Activated T-cell treated with anti-CD3 and anti-CD28 coated beads, Interleukin-2, amount 50 U/mL, for 72 hours (primary cell): ENCODE measurements at regions not wholly inside any gene's neighbourhood (a gene's known extent, or its start where the extent isn't known, plus 50 kb on each side); places are given as distances from the start of the nearest gene placed in this dataset.

Experiments
- ATAC-seq, 2 donors: fragments of 150-1000 bp; cut with Tn5 transposase; replicated peaks in 1 of 2; 2 replicates each; pipeline ENCODE4 v1.10.0; 2021; ENCODE audit warnings: moderate library complexity in 2 of 2, mild to moderate bottlenecking in 1 of 2
- DNase-seq, 2 donors: peaks; one replicate each; pipeline ENCODE4 v3.0.0; 2021 to 2022; ENCODE audit warnings: mixed read lengths in 1 of 2
- H3K27ac Mint-ChIP-seq: one replicate; pipeline ENCODE4 v1.8.0; 2022; ENCODE audit warnings: mild to moderate bottlenecking, moderate library complexity, mixed read lengths
- H3K27me3 Mint-ChIP-seq: one replicate; pipeline ENCODE4 v1.8.0; 2022; ENCODE audit warnings: low read depth, mixed read lengths
- H3K36me3 Mint-ChIP-seq, 2 donors: one replicate each; pipeline ENCODE4 v1.8.0; 2022; ENCODE audit warnings: mixed read lengths in 2 of 2, mild to moderate bottlenecking in 1 of 2; ENCODE audit not compliant: insufficient read depth in 2 of 2
- H3K4me1 Mint-ChIP-seq: one replicate; pipeline ENCODE4 v1.8.0; 2022; ENCODE audit warnings: low read depth, mixed read lengths
- H3K4me3 Mint-ChIP-seq, 2 donors: one replicate each; pipeline ENCODE4 v1.8.0; 2022; ENCODE audit warnings: mild to moderate bottlenecking in 2 of 2, mixed read lengths in 2 of 2, moderate library complexity in 2 of 2
- H3K9me3 Mint-ChIP-seq, 2 donors: one replicate each; pipeline ENCODE4 v1.8.0; 2022; ENCODE audit warnings: mixed read lengths in 2 of 2

DNA sequence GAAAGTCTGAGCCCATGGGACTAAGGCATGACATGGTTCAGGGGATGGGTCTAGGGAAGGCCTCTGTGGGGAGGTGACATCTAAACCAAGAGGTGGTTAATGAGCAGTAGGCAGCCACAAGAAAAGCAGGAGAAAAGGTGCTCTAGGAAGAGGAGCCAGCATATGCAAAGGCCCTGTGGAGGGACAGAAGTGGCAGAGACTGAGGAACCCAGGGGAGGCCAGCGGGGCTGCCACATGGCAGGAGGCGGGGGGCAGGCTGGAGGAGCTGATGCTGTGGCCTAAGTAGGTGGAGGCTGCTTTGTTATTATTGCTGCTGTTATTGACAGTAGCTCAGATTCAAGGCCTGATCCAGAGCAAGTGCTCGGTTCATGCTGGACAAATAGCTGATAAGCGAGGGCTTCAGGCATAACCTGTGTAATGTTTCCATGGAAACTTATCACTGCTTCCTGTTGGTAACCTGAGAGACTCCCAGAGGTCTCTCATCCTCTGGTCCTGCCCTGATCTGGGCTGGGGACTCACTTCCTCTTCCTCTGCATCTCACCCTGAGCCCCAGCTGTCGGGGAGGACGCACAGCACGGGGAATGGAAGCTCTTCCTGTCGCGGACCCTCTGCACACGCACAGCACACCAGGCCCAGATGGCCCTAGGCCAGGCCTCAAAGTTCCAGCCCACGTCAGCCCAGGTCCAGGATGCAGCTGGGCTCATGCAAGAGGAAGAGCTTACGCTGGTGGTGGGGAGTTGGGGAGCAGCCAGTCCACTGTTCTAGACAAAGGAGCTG is 75.2 kb upstream of the TP53I11 start:
- DNase-seq (no peak), ATAC-seq (peak; percentile 32 to 41)
- no peaks in the 10 kb centered on the region for H3K27me3 Mint-ChIP-seq
- peaks cover 6% of the 10 kb centered on the region for H3K4me1 Mint-ChIP-seq
- H3K9me3 Mint-ChIP-seq: no peaks in the 10 kb centered on the region
- no peak overlapping the region for H3K4me3 Mint-ChIP-seq
- H3K36me3 Mint-ChIP-seq: no peaks in the 10 kb centered on the region
- H3K27ac Mint-ChIP-seq: no peak overlapping the region

DNA sequence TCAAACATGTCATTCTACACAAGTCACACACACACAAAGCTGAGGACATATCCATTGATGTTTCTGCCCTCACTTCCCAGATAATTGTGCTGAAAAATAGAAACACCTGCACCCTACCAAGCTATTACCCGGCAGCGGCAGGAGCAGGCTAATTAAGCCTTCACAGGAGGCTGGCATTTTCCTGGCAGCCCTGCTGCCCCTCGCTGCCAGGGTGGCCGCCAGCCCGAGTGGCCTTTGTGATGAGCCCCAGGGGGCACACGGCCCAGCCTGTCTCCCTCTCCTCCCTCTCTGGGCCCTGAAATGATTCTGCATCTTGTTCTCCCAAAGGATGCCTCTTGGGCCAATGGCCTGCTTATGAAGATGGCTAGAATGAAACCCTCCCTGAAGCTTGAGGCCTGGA is 76.2 kb upstream of the TP53I11 start:
- Mint-ChIP-seq H3K4me1 (peaks cover 6% of the 10 kb centered on the region), H3K27ac (no peak overlapping the region), H3K36me3 (no peaks in the 10 kb centered on the region), H3K27me3 (no peaks in the 10 kb centered on the region), H3K4me3 (no peak overlapping the region), H3K9me3 (no peaks in the 10 kb centered on the region)
- ATAC-seq (no peak), DNase-seq (no peak)

DNA sequence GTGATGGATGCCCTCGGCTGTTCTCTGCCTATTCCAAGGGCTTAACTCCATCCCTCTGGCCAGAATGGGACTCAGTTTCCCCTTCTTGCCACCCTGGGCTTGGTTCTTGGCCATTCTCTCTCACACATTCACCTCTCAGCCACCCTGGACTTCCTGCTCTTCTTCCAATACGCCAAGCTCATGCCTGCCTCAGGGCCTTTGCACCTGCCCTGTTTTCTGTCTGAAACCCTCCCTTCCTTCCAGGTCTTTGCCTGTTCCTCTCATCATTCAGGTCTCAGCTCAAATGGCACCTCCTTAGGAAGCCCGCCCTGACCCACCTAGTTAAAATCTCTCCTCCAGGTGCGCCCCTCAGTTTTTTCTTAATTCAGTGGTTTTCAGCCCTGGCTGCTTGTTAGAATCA is 76.6 kb upstream of the TP53I11 start:
- no peaks in the 10 kb centered on the region for H3K9me3 Mint-ChIP-seq
- ATAC-seq (no peak), DNase-seq (no peak)
- no peaks in the 10 kb centered on the region for H3K36me3 Mint-ChIP-seq
- no peak overlapping the region for H3K4me3 Mint-ChIP-seq
- H3K27me3 Mint-ChIP-seq: no peaks in the 10 kb centered on the region
- H3K27ac Mint-ChIP-seq: no peak overlapping the region
- H3K4me1 Mint-ChIP-seq: peaks cover 6% of the 10 kb centered on the region

DNA sequence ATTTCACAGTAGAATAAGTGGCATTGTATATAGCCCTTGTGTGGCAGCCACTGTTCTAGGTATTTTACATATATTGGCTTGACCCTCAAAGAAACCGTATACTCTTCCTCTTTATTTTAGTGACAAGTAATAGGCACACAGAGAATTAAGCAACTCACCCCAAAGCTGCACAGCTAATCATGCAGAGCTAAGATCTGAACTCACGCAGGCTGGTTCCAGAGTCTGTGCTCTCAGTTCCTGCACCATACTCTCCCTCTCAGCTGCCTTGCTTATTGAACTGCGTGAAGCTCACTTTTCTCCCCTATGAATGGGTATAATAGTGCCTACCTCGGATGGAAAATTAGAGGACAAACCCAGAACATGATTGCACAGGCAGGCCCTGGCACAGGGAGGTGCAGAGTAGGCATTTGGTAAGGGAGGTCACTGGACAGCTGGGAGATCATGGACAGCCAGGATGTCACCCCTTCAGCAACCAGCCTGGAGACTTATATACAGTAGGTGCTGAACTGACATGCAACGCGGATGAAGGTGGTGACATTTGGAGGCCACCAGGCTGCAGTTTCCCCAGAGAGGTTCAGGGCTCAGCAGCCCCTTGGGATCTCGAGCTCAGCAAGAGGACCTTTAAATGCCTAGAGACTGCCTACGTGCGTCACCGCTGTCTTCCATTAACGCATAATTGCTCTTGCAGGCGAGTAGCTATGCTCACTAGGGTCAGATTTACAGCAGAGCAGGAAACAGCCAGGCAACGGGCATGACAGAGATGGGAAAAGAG is 78.4 kb upstream of the TP53I11 start:
- Mint-ChIP-seq H3K36me3 (no peaks in the 10 kb centered on the region), H3K27ac (no peak overlapping the region), H3K9me3 (no peaks in the 10 kb centered on the region), H3K27me3 (no peaks in the 10 kb centered on the region), H3K4me3 (no peak overlapping the region), H3K4me1 (peaks cover 6% of the 10 kb centered on the region)
- no peak for ATAC-seq
- DNase-seq: no peak

DNA sequence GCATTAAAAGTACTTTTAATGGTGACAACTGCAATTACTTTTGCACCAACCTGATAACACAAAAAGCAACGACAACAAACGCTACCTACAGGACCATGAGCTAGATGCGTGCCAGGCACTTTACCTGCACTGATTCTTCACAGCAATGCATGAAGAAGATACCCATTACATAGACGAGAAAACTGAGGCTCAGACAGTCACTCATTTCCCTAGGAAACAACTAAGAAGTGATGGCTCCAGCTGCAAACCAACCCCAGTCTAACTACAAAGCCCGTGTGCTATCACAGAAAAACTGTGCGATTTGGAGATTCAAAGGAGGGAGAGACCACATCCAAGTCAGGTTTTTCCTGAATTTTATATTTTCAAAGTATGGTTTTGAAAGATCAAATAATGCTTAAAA is 80.1 kb upstream of the TP53I11 start:
- Mint-ChIP-seq H3K4me3 (no peak overlapping the region), H3K36me3 (no peaks in the 10 kb centered on the region), H3K9me3 (no peaks in the 10 kb centered on the region), H3K4me1 (no peaks in the 10 kb centered on the region), H3K27ac (no peak overlapping the region), H3K27me3 (no peaks in the 10 kb centered on the region)
- ATAC-seq: no peak
- no peak for DNase-seq

DNA sequence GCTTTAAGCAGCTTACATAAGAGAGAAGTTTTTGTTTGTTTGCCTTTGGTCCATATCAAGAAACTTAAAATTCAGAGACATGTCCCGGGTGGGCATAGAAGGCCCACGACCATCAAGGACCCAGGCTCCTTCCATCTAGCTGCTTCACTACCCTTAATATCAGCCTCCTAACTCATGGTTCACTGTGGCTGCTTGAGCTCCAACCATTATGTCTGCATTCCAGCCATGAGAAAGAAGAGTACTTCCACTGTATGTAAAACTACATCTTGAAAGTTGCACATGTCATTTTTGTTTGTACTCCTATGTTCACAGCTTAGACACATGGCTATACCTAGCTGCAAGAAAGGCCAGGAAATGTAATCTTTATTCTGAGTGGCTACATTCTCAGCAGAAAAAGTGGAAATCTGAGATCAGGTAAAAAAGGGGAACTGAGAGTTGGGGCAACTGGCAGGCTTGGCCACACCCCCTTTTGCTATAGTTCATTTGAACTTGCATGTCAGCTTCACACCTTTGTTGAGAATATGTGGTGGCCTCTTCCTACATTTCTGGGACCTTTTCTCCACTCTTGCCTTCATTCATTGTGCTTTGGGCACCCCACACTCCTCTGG is 81.3 kb upstream of the TP53I11 start:
- ATAC-seq (no peak), DNase-seq (no peak)
- no peaks in the 10 kb centered on the region for H3K36me3 Mint-ChIP-seq
- H3K27me3 Mint-ChIP-seq: no peaks in the 10 kb centered on the region
- H3K27ac Mint-ChIP-seq: no peak overlapping the region
- H3K4me3 Mint-ChIP-seq: no peak overlapping the region
- H3K4me1 Mint-ChIP-seq: no peaks in the 10 kb centered on the region
- H3K9me3 Mint-ChIP-seq: no peaks in the 10 kb centered on the region

DNA sequence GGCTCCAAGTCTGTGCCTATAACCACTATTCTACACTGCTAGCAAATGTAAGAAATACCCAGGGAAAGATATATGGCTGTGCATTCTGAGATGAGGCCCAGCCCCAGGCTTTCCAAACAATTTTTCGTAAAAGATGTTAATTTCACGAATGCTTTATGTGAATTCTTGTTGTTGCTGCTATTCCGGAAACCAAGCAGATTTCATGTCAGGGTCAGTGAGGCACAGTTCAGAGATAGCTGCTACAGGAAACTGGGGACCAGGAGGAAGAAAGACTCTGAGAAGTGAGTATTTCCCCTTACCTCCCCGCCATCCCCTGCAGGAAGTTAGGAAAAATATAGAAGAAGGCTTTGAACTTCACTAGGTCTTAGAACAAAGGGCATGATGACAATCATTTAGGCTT is 84.7 kb upstream of the TP53I11 start:
- Mint-ChIP-seq H3K4me1 (no peaks in the 10 kb centered on the region), H3K36me3 (peaks cover 3 to 4% of the 10 kb centered on the region in 2 donors), H3K27ac (no peak overlapping the region), H3K27me3 (no peaks in the 10 kb centered on the region), H3K4me3 (no peak overlapping the region), H3K9me3 (peaks cover 5 to 6% of the 10 kb centered on the region in 2 donors)
- ATAC-seq (no peak), DNase-seq (no peak)

DNA sequence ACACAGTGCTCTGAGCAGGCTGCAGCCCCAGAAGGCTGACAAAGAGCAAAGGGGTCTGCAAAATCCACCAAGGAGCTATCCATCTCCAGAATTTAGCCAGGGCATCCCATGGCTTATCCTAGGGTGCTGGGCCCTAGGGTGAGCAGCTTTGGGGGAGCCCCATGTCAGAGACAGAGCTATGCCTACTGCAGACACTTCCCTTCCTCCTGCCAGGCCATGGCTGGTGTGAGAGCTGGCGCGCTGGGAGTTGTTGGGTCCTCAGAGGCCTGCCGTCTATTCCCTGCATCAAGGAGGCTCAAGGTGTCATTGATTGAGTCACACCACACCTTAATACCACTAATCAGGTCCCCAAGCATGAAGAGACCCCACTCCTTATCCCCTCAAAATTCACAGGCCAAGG is 85.3 kb upstream of the TP53I11 start:
- Mint-ChIP-seq H3K27me3 (no peaks in the 10 kb centered on the region), H3K9me3 (peaks cover 5 to 6% of the 10 kb centered on the region in 2 donors), H3K36me3 (peaks cover 3 to 4% of the 10 kb centered on the region in 2 donors), H3K4me1 (no peaks in the 10 kb centered on the region), H3K4me3 (no peak overlapping the region), H3K27ac (no peak overlapping the region)
- ATAC-seq (no peak), DNase-seq (no peak)

DNA sequence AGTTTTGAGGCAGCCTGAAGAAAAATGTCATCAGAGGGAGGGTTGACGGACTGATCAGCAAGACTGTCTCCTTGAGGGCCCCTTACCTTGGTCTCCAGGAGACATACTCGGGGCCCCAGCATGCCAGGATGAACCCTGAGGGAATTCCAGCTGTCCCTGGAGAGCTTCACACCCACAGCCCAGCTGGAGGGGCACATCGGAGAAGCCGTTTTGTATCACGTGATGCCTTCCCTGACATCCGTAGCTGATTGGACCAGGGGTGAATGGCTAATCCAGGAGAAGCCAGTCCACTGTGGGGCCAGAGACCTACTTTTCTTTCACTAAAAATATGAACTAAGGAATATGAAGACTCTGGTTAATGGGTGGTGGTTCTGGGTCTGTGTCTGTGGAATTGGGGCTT is 86.0 kb upstream of the TP53I11 start:
- Mint-ChIP-seq H3K4me3 (no peak overlapping the region), H3K9me3 (peaks cover 5 to 6% of the 10 kb centered on the region in 2 donors), H3K4me1 (no peaks in the 10 kb centered on the region), H3K36me3 (peaks cover 3 to 4% of the 10 kb centered on the region in 2 donors), H3K27me3 (no peaks in the 10 kb centered on the region), H3K27ac (no peak overlapping the region)
- no peak for ATAC-seq
- no peak for DNase-seq

DNA sequence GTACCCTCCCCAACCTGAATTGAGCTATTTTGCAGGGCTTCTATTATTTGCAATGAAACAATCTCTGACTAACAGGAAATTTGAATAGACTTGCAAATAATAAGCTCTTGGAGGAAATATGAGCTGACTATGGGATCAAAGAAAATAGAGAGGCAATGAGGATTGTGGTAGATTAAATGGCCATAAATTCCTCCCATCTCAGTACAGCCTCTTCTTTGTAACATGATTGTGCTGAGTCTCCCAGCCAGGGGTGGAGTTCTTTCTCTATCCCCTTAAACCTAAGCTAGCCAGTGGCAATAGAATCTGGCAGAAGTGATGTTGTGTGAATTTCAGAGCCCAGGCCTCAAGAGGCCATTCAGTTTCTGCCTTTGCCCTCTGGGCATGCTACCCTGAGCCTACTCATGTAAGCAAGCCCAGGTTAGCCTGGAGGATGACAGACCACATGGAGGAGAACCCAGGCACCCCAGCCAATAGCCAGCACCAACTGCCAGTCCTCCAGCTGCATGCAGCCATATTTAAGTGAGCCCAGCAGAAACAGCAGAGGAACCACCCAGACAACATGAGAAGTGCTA is 86.8 kb upstream of the TP53I11 start:
- no peak overlapping the region for H3K27ac Mint-ChIP-seq
- peaks cover 3 to 4% of the 10 kb centered on the region in 2 donors for H3K36me3 Mint-ChIP-seq
- DNase-seq (no peak), ATAC-seq (no peak)
- H3K4me1 Mint-ChIP-seq: no peaks in the 10 kb centered on the region
- H3K9me3 Mint-ChIP-seq: peaks cover 5 to 6% of the 10 kb centered on the region in 2 donors
- no peaks in the 10 kb centered on the region for H3K27me3 Mint-ChIP-seq
- H3K4me3 Mint-ChIP-seq: no peak overlapping the region

DNA sequence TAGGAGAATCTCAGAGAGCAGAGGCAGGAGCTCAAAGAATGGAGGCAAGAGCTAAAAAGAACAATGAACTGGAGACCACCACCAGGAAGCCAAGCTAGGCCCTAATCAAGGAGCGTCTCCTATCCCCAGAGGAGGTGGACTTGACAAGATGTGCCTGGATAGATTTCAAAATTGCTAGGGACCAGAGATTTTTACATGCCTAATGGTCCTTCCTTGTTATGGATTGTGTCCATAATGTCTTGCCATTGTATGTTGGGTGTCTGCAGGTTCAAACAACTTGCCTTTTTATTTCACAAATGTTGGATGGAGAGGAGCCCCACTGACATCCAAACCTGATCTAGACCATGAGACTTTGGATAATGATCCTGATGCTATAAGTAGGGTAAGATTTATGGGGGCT is 88.2 kb upstream of the TP53I11 start:
- Mint-ChIP-seq H3K27ac (no peak overlapping the region), H3K9me3 (peaks cover 5 to 6% of the 10 kb centered on the region in 2 donors), H3K36me3 (peaks cover 3 to 4% of the 10 kb centered on the region in 2 donors), H3K4me1 (no peaks in the 10 kb centered on the region), H3K27me3 (no peaks in the 10 kb centered on the region), H3K4me3 (no peak overlapping the region)
- no peak for ATAC-seq
- DNase-seq: no peak

DNA sequence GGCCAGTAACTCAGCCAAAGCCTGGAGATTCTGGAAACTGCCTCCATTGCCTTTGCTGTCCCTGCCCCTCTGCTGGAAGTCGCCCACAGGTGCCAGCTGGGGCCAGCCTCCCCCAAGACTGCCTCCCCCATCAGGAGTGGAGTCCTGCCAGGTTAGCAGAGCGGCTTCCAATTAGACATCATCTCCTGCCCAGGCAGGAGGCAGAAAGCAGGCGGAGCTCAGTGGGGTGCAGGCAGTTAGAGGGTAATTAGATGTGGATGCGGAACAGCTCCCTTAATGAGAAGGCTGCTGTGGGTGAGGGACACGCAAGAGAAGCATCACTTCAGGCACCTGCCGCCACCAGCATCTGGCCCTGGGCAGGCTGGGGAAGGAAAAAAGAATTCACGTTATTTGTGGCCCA is 90.9 kb upstream of the TP53I11 start:
- no peak for DNase-seq
- H3K9me3 Mint-ChIP-seq: peaks cover 5 to 6% of the 10 kb centered on the region in 2 donors
- peaks cover 3 to 4% of the 10 kb centered on the region in 2 donors for H3K36me3 Mint-ChIP-seq
- H3K4me3 Mint-ChIP-seq: no peak overlapping the region
- peaks cover 9% of the 10 kb centered on the region for H3K27me3 Mint-ChIP-seq
- peaks cover 10% of the 10 kb centered on the region for H3K4me1 Mint-ChIP-seq
- H3K27ac Mint-ChIP-seq: no peak overlapping the region
- ATAC-seq: no peak

DNA sequence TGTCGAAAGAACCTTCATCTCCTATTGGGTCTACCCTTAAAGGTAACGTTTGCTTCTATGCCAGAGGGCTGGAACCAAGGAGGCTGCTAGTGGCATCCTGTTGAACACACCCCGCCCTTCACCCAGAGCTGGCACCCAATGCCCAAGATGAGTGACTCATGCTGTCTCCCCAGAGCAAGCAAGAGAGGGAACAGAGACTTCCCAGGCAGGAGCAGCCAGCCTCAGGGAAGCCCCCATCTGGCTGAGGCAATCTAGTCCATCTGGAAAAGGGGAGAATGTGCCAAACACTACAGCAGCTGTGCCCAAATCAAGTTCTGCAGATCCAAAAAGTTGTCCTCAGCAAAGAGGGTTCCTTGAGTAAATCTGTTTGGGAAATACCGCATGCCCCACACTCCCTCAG is 91.9 kb upstream of the TP53I11 start:
- DNase-seq (no peak), ATAC-seq (no peak)
- Mint-ChIP-seq H3K27ac (no peak overlapping the region), H3K4me1 (peaks cover 11% of the 10 kb centered on the region), H3K27me3 (peaks cover 9% of the 10 kb centered on the region), H3K4me3 (no peak overlapping the region), H3K36me3 (peaks cover 3 to 4% of the 10 kb centered on the region in 2 donors), H3K9me3 (peaks cover 5 to 6% of the 10 kb centered on the region in 2 donors)
